ENCODE measurements at regions not wholly inside any gene's neighbourhood (a gene's known extent, or its start where the extent isn't known, plus 50 kb on each side); places are given as distances from the start of the nearest gene placed in this dataset.

DNA sequence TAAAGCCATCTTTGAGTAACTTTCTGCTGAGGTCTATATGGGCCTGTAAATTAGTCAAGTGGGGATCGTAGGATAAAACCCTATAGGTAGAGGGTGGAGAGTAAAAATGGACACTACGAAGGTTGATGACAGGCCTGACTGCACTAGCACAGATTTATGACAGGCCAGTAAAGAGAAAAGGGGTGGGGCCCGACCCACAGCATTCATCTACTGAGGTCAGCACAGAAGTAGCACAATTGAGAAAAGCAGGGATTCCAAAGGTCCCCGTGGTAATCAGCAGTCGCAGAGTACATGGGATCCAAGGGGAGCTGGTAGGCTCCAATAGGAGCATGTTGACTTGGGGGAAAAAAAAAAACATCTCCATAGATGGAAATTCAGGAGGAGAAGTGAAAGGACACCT is 660.4 kb downstream of the TFAP2A start:
- H3K9me3 ChIP-seq (ENCODE audit: control insufficient read depth, insufficient read depth, low read depth, low read length) = no peaks in the 10 kb centered on the region
- H3K4me1 ChIP-seq (ENCODE audit: control insufficient read depth, insufficient read depth, low read length) = no peaks in the 10 kb centered on the region
- in situ Hi-C loops (cut with HindIII; ENCODE audit: low pct_unique_long_range_greater_than_20kb, low sequenced_read_pairs) = no loop called here
- POLR2A ChIA-PET = interaction anchor here (0.6 kb wide), 1 partner anchor 32 kb away, joined by 4 read pairs; no protein-coding TSS in a partner anchor
- intact Hi-C loops (cut with micrococcal nuclease; ENCODE audit: unreplicated experiment) = loop anchor here (2.0 kb wide), 1 partner anchor 54 kb away; no protein-coding TSS in a partner anchor
- no peaks in the 10 kb centered on the region for H3K36me3 ChIP-seq (ENCODE audit: control insufficient read depth, insufficient read depth, low read length)
- no peak for ATAC-seq
- no TSS peak for BruUV-seq (replicated peaks)
- TF ChIP-seq TCF7L2 (IDR thresholded peaks at IDR 0.05; ENCODE audit: low read depth, low read length) (no peak), POLR2AphosphoS5 (IDR thresholded peaks at IDR 0.05; ENCODE audit: low read depth, low read length) (no peak), SIN3A (IDR thresholded peaks at IDR 0.05; ENCODE audit: borderline replicate concordance, insufficient read depth, low read depth, low read length) (no peak)
- TF ChIP-seq, protein P1, sequence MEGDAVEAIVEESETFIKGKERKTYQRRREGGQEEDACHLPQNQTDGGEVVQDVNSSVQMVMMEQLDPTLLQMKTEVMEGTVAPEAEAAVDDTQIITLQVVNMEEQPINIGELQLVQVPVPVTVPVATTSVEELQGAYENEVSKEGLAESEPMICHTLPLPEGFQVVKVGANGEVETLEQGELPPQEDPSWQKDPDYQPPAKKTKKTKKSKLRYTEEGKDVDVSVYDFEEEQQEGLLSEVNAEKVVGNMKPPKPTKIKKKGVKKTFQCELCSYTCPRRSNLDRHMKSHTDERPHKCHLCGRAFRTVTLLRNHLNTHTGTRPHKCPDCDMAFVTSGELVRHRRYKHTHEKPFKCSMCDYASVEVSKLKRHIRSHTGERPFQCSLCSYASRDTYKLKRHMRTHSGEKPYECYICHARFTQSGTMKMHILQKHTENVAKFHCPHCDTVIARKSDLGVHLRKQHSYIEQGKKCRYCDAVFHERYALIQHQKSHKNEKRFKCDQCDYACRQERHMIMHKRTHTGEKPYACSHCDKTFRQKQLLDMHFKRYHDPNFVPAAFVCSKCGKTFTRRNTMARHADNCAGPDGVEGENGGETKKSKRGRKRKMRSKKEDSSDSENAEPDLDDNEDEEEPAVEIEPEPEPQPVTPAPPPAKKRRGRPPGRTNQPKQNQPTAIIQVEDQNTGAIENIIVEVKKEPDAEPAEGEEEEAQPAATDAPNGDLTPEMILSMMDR (IDR thresholded peaks at IDR 0.05) = no peak
- TF ChIP-seq, protein P2, sequence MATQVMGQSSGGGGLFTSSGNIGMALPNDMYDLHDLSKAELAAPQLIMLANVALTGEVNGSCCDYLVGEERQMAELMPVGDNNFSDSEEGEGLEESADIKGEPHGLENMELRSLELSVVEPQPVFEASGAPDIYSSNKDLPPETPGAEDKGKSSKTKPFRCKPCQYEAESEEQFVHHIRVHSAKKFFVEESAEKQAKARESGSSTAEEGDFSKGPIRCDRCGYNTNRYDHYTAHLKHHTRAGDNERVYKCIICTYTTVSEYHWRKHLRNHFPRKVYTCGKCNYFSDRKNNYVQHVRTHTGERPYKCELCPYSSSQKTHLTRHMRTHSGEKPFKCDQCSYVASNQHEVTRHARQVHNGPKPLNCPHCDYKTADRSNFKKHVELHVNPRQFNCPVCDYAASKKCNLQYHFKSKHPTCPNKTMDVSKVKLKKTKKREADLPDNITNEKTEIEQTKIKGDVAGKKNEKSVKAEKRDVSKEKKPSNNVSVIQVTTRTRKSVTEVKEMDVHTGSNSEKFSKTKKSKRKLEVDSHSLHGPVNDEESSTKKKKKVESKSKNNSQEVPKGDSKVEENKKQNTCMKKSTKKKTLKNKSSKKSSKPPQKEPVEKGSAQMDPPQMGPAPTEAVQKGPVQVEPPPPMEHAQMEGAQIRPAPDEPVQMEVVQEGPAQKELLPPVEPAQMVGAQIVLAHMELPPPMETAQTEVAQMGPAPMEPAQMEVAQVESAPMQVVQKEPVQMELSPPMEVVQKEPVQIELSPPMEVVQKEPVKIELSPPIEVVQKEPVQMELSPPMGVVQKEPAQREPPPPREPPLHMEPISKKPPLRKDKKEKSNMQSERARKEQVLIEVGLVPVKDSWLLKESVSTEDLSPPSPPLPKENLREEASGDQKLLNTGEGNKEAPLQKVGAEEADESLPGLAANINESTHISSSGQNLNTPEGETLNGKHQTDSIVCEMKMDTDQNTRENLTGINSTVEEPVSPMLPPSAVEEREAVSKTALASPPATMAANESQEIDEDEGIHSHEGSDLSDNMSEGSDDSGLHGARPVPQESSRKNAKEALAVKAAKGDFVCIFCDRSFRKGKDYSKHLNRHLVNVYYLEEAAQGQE (IDR thresholded peaks at IDR 0.05; ENCODE audit: insufficient read depth in 1 of 2, low read depth in 2 of 2, low read length in 1 of 2) = no peak
- CTCF ChIA-PET = no interaction called here
- no peak overlapping the region for H3K4me3 ChIP-seq (ENCODE audit: low read depth in 2 of 2, low read length in 2 of 2)
- no peak for DNase-seq (ENCODE audit: low read depth, low spot score)
- H3K27ac ChIP-seq (ENCODE audit: low read length) = no peak overlapping the region
- H3K27me3 ChIP-seq (ENCODE audit: control insufficient read depth, insufficient read depth, low read length) = no peaks in the 10 kb centered on the region

DNA sequence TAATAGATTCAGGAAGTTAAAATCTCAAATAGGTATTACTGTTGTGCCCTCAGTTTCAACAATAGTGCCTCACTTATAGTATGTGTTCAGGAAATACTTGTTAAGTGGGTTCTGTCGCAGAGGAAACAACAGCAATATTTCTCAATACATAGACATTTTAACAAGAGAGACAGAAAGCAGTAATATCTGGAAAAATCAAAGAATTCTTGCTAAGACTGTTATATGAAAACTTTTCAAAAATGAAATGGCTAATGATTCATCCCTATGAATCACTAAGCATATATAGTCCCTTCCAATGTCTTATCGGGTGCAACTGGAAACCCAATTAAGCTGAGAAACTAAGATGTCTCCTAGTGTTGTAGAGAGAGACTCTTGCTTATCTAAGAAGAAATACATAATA is 668.9 kb downstream of the TFAP2A start:
- CTCF ChIA-PET = no interaction called here
- BruUV-seq (replicated peaks) = no TSS peak

More for the DNA sequence above, 668.9 kb downstream of the TFAP2A start:
- Histone ChIP-seq H3K9me3 (ENCODE audit: control insufficient read depth, insufficient read depth, low read depth, low read length) (no peaks in the 10 kb centered on the region), H3K27me3 (ENCODE audit: control insufficient read depth, insufficient read depth, low read length) (no peaks in the 10 kb centered on the region), H3K27ac (ENCODE audit: low read length) (no peak overlapping the region), H3K4me3 (ENCODE audit: low read depth in 2 of 2, low read length in 2 of 2) (no peak overlapping the region), H3K36me3 (ENCODE audit: control insufficient read depth, insufficient read depth, low read length) (no peaks in the 10 kb centered on the region), H3K4me1 (ENCODE audit: control insufficient read depth, insufficient read depth, low read length) (no peaks in the 10 kb centered on the region)
- ATAC-seq (no peak), DNase-seq (ENCODE audit: low read depth, low spot score) (no peak)
- intact Hi-C loops (cut with micrococcal nuclease; ENCODE audit: unreplicated experiment) = no loop called here
- in situ Hi-C loops (cut with HindIII; ENCODE audit: low pct_unique_long_range_greater_than_20kb, low sequenced_read_pairs) = no loop called here
- POLR2A ChIA-PET = no interaction called here
- TF ChIP-seq, protein P1 (IDR thresholded peaks at IDR 0.05) = no peak
- no peak for TF ChIP-seq SIN3A (IDR thresholded peaks at IDR 0.05; ENCODE audit: borderline replicate concordance, insufficient read depth, low read depth, low read length)
- TF ChIP-seq, protein P2 (IDR thresholded peaks at IDR 0.05; ENCODE audit: insufficient read depth in 1 of 2, low read depth in 2 of 2, low read length in 1 of 2) = no peak
- TF ChIP-seq POLR2AphosphoS5 (IDR thresholded peaks at IDR 0.05; ENCODE audit: low read depth, low read length) = no peak
- no peak for TF ChIP-seq TCF7L2 (IDR thresholded peaks at IDR 0.05; ENCODE audit: low read depth, low read length)

Data from Panc1 (cell line).